ENCODE measurements at regions not wholly inside any gene's neighbourhood (a gene's known extent, or its start where the extent isn't known, plus 50 kb on each side); places are given as distances from the start of the nearest gene placed in this dataset.

- WGBS (ENCODE audit: low lambda C conversion rate): 0% methylated on average over 6 of the region's 6 CpGs
- CTCF ChIA-PET (ENCODE audit: low intra/inter-chr PET ratio, low total read pairs): no interaction called here
Measured at GRCh38 chr1:199612976-199613774, 414.3 kb upstream of the NR5A2 start.

More at GRCh38 chr1:199612976-199613774, 414.3 kb upstream of the NR5A2 start:
- H3K9me3 ChIP-seq (ENCODE audit: low read length): no peaks in the 10 kb centered on the region
- intact Hi-C loops (cut with micrococcal nuclease; ENCODE audit: unreplicated experiment): no loop called here
- TF ChIP-seq MTF2 (CRISPR knock-in tag; IDR thresholded peaks at IDR 0.05; ENCODE audit: borderline replicate concordance) (no peak), ZNF580 (CRISPR knock-in tag; IDR thresholded peaks at IDR 0.05; ENCODE audit: borderline replicate concordance, low read depth) (no peak), TFE3 (CRISPR knock-in tag; IDR thresholded peaks at IDR 0.05) (no peak), SIX1 (CRISPR knock-in tag; IDR thresholded peaks at IDR 0.05; ENCODE audit: borderline replicate concordance) (no peak), HES4 (CRISPR knock-in tag; IDR thresholded peaks at IDR 0.05; ENCODE audit: borderline replicate concordance) (no peak), SAP130 (CRISPR knock-in tag; IDR thresholded peaks at IDR 0.05; ENCODE audit: low read depth) (no peak)
- ATAC-seq (no peak), DNase-seq (ENCODE audit: low spot score) (no peak), FAIRE-seq (no peak)
- no peaks in the 10 kb centered on the region for H3K36me3 ChIP-seq (replicated peaks in 1 of 2; ENCODE audit: control insufficient read depth in 1 of 2, insufficient read depth in 2 of 2, low read length in 2 of 2)
- no TSS peak for BruUV-seq (replicated peaks)
- POLR2A ChIA-PET: no interaction called here
- H3K4me2 ChIP-seq (ENCODE audit: low read depth, low read length): no peak overlapping the region
- H3K27ac ChIP-seq (ENCODE audit: extremely low read length, insufficient read depth, low read length): no peak overlapping the region
- H3K27me3 ChIP-seq (ENCODE audit: control insufficient read depth in 1 of 2, insufficient read depth in 2 of 2, low read length in 2 of 2): no peaks in the 10 kb centered on the region
- H3K79me2 ChIP-seq (ENCODE audit: insufficient read depth, low read length): no peaks in the 10 kb centered on the region
- H3K4me3 ChIP-seq (replicated peaks in 1 of 3; ENCODE audit: insufficient read depth in 1 of 3, low read depth in 2 of 3, low read length in 3 of 3): no peak overlapping the region
- H2AFZ ChIP-seq (ENCODE audit: low read length): no peak overlapping the region
- in situ Hi-C loops (cut with HindIII; ENCODE audit: extremely low pct_ligation_motif_present, low pct_unique_long_range_greater_than_20kb): no loop called here
- no peaks in the 10 kb centered on the region for H3K4me1 ChIP-seq (ENCODE audit: insufficient read depth, low read length)
- H4K20me1 ChIP-seq (ENCODE audit: insufficient read depth, low read length): no peaks in the 10 kb centered on the region
- no peak overlapping the region for H3K9ac ChIP-seq (ENCODE audit: insufficient read depth, low read depth, low read length)
